Vagina (tissue), 2 donors: ENCODE measurements at regions not wholly inside any gene's neighbourhood (a gene's known extent, or its start where the extent isn't known, plus 50 kb on each side); places are given as distances from the start of the nearest gene placed in this dataset.

Source experiments
- POLR2AphosphoS5 ChIP-seq, 2 donors: sonication (generic); formaldehyde crosslinking; IDR thresholded peaks; one replicate each; pipeline ENCODE4 v1.9.0; 2017; ENCODE audit warnings: antibody characterized with exemption in 2 of 2, mild to moderate bottlenecking in 2 of 2, low read depth in 1 of 2; ENCODE audit not compliant: insufficient read depth in 1 of 2
- TF ChIP-seq, protein P1 (sequence below), 3 experiments: fragments of 450-650 bp in 2 of 3; fragments of 200-600 bp in 1 of 3; sonication (generic) in 1 of 3; IDR thresholded peaks; one replicate each; pipeline ENCODE4 v1.5.1; 2017 to 2019; ENCODE audit warnings: antibody characterized with exemption in 3 of 3, mild to moderate bottlenecking in 2 of 3, moderate library complexity in 2 of 3

DNA sequence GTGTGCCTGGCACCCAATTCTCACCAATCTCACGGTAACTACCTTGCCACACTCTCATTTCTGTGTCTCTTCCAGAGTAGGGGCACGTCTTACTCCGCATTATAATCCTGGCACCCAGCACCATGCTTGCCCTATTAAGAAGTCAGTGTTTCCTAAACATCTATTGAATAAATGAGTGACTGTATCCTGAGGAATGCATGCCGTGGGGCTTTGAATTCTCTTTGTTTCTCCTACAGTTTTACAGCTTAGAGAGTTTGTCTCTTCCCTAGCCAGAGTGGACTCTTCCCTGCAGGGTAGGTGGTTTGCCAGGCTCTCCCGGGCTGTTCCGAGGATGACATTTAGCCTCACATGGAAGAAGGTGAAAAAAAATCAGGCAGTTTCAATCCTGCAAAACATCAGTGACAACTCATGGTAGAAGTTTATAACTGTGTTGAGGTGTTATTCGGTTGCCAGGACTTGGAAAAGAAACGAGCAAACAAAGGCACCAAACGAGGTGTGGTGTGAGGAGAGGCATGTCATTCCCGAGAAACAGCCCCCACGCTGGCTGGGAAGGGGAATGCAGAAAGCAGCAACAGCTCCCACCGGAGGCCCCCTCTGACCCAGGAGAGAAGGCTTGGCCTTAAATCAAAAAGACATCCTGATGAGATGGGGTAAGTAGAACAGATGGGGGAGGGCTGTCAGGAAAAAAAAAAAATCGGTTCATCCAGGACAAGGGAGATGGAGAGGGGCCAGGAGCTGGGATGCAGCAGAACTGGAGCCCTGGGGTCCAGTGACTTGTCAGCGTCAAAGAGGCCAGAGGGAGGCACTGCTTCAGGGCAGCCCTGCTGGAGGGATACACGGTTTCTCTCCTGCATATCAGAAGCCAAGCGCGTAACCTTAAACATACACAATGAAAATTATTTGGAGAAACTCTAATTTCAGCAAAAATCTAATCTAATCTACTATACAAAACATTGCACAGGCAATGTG is 168.4 kb upstream of the ARRDC4 start:
- TF ChIP-seq, protein P1, sequence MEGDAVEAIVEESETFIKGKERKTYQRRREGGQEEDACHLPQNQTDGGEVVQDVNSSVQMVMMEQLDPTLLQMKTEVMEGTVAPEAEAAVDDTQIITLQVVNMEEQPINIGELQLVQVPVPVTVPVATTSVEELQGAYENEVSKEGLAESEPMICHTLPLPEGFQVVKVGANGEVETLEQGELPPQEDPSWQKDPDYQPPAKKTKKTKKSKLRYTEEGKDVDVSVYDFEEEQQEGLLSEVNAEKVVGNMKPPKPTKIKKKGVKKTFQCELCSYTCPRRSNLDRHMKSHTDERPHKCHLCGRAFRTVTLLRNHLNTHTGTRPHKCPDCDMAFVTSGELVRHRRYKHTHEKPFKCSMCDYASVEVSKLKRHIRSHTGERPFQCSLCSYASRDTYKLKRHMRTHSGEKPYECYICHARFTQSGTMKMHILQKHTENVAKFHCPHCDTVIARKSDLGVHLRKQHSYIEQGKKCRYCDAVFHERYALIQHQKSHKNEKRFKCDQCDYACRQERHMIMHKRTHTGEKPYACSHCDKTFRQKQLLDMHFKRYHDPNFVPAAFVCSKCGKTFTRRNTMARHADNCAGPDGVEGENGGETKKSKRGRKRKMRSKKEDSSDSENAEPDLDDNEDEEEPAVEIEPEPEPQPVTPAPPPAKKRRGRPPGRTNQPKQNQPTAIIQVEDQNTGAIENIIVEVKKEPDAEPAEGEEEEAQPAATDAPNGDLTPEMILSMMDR (IDR thresholded peaks at IDR 0.05) = no peak
- TF ChIP-seq POLR2AphosphoS5 (IDR thresholded peaks at IDR 0.05; ENCODE audit: insufficient read depth in 1 of 2, low read depth in 1 of 2) = no peak
